ENCODE measurements at regions not wholly inside any gene's neighbourhood (a gene's known extent, or its start where the extent isn't known, plus 50 kb on each side); places are given as distances from the start of the nearest gene placed in this dataset.

GRCh38 chr13:37490176-37490779 is 108.3 kb downstream of the POSTN start:
- no peak for TF ChIP-seq ZNF384 (IDR thresholded peaks at IDR 0.05)
- no peak for TF ChIP-seq SUZ12 (IDR thresholded peaks at IDR 0.05)
- TF ChIP-seq NFRKB (IDR thresholded peaks at IDR 0.05), result no peak
- TF ChIP-seq HDGF (IDR thresholded peaks at IDR 0.05; ENCODE audit: borderline replicate concordance), result no peak
- TF ChIP-seq L3MBTL2 (conservative IDR thresholded peaks at IDR 0.05), result no peak
- no peak for TF ChIP-seq ARNT (IDR thresholded peaks at IDR 0.05)
- TF ChIP-seq FOXA1 (IDR thresholded peaks at IDR 0.05), result no peak
- TF ChIP-seq FOXM1 (IDR thresholded peaks at IDR 0.05; ENCODE audit: borderline replicate concordance), result no peak

Data from HEK293T (cell line).